ENCODE measurements at regions not wholly inside any gene's neighbourhood (a gene's known extent, or its start where the extent isn't known, plus 50 kb on each side); places are given as distances from the start of the nearest gene placed in this dataset.

DNA sequence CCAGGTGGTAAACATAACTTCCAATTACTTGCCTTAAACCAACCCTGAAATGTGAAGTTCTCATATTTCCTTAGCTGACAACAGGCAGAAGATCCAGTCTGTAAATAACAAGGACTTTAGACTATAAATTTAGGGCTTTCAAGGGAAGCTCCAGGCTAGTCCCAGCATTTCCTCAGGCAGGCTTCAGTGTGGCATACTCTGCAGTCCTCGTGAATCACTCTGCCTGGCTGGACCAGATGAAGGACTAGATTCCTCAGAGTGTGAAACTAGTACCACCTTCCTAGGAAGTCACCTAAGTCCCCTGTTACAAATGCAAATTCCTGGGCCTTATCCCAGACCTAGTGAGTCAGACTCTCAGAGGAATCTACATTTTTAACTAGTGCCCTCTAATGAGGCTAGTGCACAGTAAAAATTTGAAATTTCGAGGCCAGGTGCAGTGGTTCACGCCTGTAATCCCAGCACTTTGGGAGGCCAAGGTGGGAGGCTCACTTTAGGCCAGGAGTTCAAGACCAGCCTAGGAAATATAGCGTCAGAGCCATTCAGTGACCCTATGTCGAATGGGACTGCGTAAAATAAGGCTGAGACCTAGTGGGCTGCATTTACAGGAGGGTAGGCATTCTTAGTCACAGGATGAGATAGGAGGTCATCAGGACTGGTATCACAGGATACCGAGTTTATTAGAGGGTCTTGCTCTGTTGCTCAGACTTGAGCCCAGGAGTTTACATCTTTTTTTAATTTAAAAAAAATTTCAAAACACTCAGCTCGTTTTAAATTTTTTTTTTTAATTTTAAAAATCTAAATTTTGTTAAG, 279.6 kb upstream of the JARID2 start:
- no peak for DNase-seq

GRCh38 chr6:14966906-14967711, 278.8 kb upstream of the JARID2 start:
- no peak for DNase-seq

- no peak for DNase-seq
Observed at GRCh38 chr6:14968056-14968637, 277.7 kb upstream of the JARID2 start.

DNA sequence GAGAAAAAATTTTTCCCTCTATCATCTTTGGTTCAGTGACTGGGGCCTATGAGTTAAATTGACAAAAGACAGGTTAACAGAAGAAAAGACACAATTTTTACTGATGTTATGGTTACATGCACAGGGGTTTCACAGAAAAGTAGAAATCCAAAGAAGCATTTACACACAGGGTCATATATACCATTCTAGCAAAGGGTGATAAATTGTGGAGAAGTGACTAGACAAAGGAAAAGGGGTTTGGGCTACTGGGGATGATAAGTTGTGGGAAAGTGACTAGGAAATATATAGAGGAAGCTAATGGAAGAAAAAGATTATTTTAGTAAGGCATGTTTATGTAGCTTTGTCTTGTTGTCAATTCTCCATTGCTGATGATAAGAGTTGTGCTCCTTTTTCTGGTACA, 276.7 kb upstream of the JARID2 start:
- DNase-seq: no peak

DNA sequence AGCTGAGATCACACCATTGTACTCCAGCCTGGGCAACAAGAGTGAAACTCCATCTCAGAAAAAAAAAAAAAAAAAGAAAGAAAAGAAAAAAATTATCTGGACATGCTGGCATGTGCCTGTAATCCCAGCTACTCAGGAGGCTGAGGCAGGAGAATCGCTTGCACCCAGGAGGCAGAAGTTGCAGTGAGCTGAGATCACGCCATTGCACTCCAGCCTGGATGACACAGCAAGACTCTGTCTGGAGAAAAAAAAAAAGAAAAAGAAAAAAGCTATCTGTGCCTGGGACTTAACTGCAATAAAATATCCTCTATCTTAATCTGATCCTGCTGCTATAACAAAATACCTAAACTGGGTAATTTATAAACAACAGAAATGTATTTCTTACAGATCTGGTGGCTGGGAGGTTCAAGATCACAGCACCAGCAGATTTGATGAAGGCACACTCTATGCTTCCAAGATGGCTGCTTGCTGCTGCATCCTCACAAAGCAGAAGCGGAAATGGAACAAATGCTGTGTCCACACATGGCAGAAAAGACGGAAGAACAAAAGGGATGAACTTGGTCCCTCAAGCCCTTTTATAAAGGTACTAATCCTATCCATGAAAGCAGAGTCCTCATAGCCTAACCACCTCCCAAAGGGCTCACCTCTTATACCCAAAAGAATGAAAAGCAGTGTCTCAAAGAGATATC, 273.3 kb upstream of the JARID2 start:
- no peak for DNase-seq

DNA sequence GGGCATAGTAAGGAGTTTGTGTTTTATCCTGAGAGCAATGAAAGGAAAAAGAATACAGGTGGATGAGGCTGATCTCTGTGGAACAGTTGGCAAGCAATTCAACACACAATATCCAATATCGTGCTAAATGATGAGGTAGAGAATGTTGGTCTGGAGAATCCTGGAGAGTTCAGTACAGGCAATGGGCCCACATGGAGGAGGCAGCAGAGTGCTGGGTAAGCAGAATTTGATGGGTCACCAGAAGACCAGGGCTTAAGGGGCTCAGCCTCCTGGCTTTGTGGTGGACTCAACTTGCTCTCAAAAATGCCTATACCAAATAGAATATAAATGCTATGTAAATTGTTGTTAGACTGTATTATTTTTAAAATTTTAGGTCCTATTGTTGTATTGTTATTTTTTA, 271.5 kb upstream of the JARID2 start:
- DNase-seq: no peak

DNA sequence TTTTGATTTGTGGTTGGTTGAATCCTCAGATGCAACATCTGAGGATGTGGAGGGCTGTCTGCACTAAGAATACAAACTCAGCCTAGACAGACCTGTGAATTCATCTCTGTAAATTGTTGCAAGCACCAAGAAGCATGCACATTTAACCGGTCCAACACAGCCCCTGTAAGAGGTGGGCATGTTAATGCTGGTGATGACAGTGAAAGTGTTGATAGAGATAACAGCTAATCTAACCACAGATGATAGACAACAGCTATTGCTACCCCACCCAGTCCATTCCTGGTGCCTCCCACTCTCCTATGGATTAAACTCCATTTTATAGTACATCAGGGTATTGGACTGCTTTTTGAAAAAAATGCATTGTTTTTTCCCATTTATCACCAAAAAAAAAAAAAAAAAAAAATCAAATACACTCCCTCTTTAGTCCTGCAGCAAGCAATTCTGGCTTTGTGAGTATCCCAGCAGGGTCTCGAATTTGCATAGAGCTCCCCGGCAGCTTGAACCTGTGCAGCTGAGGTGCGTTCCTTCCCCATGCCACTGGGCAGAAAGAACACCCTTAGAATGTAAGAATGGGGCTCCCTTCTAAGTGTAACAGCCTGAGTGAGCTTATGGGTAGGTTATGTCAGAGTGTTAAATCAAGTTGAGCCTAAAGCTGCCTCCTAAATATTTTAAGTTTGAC, 270.9 kb upstream of the JARID2 start:
- no peak for DNase-seq

DNA sequence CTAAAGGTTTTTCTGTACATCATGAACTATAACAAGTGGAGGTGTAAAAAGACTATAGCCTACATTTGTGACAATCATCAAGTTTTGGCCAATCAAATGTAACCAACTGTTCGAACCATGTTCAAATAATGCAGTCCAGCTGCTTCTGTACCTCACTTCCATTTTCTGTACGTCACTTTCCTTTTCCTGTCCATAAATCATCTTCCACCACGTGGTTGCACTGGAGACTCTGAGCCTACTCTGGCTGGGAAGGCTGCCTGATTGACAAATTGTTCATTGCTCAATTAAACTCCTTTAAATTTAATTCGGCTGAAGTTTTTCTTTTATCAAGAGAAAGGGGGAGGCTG, 270.4 kb upstream of the JARID2 start:
- DNase-seq: no peak

GRCh38 chr6:14977747-14978382, 268.0 kb upstream of the JARID2 start:
- no peak for DNase-seq

- no peak for DNase-seq
Observed at GRCh38 chr6:14981960-14982359, 263.9 kb upstream of the JARID2 start.

DNA sequence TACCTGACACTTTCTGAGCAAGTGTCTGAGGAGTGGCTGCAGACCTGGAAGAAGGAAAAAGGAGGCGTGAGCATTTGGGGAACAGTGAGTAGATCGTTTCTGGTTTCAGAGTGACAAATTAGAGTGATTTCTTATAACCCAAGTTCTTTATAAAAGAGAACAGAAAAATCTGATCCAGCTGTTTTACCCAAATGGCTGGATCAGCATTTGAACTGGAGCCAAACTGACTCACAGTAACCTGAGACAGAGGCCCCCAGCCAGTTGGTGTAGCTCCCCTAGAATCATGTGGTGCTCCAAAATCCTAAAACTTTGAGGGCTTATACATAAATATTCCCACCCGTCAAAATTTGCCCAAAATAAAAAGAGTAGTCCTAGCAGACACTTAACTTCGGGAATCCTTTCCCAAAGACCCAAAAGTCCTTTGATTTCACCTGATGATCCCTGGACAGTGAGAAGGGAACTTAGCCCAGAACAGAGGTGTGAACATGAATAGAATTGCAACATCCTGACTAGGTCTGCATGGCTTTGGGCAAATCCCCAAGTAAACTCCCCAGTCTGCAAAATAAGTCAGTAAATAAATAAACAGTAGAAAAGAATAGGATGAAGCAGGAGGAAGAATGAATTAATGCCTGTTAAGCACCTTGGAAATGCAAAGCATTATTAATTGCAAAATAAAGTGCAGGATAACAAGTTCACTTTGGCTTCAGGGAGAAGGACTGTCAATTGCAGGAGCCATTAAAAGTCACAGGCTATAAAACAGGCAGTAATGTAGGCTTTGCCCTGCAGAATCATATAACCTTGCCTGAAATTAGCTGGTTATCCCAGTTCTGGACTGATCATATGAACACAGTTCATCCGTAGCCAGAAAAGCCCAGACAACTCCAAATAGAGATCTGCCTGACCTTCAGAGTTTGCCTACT, 262.0 kb upstream of the JARID2 start:
- no peak for DNase-seq

GRCh38 chr6:14984519-14984853, 261.4 kb upstream of the JARID2 start:
- DNase-seq: no peak

DNA sequence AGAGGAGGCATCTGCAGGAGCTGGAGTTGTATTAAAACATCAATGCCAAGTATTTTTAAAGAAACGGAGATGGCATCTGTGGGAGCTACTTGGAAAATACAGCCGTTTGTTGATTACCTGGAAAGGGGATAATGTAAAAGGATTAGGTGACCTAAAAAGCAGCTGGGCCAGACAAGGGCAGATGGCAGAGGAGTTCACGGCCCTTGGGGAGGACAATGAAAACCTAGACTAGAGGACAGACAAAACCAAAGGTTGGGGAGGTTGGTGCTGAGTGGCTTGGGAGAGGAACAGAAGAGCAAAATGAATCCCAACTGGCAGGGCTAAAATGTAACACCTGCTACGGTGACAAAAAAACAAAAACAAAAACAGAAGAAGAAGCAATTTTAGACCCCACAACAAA, 260.5 kb upstream of the JARID2 start:
- no peak for DNase-seq

- no peak for DNase-seq
Observed at GRCh38 chr6:14986370-14986769, 259.5 kb upstream of the JARID2 start.

DNA sequence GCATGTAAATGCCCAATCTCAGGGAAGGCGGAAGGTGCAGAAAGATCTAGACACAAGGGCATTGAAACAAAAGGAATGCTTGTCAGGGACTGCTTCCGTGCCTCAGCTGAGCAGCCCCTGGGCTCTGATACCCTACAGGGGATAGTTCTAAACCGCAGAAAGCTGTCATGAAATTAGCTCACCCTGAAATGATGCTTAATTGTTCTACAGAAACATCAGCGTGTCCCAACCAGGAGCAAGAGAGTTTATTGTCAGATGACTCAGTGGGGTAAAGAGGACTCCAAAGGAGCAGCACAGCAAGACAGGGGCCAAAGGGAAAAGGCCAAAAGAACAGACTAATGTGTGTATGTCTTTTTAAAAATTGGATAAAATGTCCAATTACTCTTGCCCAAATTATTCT, 258.4 kb upstream of the JARID2 start:
- no peak for DNase-seq

DNA sequence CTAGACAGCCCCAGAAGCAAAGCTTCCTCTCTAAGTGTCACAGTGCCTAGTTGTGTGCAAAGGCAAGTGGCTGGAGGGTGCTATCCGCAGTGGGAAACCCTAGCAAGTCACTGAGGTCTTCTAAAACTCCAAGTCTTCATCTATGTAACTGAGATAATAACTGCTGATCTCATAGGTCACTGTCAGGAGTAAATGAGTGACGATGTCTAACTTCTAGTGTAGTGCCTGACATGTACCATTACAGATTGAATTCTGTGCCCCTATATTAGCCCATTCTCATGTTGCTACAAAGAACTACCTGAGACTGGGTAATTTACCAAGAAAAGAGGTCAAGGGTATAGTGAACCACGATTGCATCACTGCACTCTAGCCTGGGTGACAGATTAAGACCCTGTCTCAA, 253.5 kb upstream of the JARID2 start:
- no peak for DNase-seq

DNA sequence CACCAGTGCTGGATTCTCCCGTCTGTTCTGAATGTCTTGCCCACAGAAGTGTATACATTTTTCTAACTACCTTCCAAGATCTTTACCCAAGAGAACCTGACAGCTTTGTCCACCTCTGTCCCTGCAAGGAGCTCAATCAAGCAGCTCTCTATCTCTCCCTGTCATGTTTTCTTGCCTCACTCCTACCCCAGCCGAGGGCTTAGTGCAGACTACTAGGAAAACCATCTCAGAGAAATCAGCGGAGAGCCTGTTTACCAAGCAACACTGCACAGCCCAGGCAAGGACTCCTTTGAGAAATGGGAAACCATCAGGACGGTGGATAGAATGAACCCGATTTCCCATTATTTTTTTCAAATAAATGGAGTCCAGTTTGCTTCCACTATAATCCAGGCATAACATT, 250.7 kb upstream of the JARID2 start:
- DNase-seq: no peak

GRCh38 chr6:14995966-14996602, 249.8 kb upstream of the JARID2 start:
- DNase-seq: no peak

DNA sequence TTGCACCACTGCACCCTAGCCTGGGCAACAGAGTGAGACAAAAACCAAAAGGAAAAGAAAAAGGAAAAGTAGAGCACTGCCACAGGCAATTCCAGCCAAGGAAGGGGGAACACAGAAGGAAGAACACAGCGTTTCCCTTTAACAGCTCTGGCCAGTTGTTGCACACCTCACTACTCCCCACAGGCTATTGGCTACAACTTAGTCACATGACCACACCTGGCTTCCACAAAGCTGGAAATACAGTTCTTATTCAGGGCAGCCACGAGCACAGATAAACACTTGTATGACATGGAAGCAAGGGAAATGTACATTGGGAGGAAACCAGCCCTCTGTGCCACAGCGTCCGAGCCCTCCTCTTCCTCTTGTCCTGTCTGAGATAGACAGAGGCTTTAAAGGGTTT, 249.0 kb upstream of the JARID2 start:
- no peak for DNase-seq

- no peak for DNase-seq
Observed at GRCh38 chr6:14997507-14997906, 248.4 kb upstream of the JARID2 start.

GRCh38 chr6:14999106-14999505, 246.8 kb upstream of the JARID2 start:
- DNase-seq: no peak

Measured in SW 1271 (cell line).